ENCODE measurements at regions not wholly inside any gene's neighbourhood (a gene's known extent, or its start where the extent isn't known, plus 50 kb on each side); places are given as distances from the start of the nearest gene placed in this dataset.

- DNase-seq (ENCODE audit: low read depth): no peak
Measured at GRCh38 chr11:17157761-17158160, 50.0 kb downstream of the PIK3C2A start.

GRCh38 chr11:17156283-17156682 is 51.5 kb downstream of the PIK3C2A start:
- DNase-seq (ENCODE audit: low read depth): no peak

- DNase-seq (ENCODE audit: low read depth): no peak
Measured at GRCh38 chr11:17154409-17155159, 53.2 kb downstream of the PIK3C2A start.

- no peak for DNase-seq (ENCODE audit: low read depth)
Measured at GRCh38 chr11:17153757-17154156, 54.0 kb downstream of the PIK3C2A start.

- DNase-seq (ENCODE audit: low read depth): no peak
Measured at GRCh38 chr11:17152306-17152705, 55.5 kb downstream of the PIK3C2A start.

- no peak for DNase-seq (ENCODE audit: low read depth)
Measured at GRCh38 chr11:17150521-17150920, 57.3 kb downstream of the PIK3C2A start.

- DNase-seq (ENCODE audit: low read depth): no peak
Measured at GRCh38 chr11:17148536-17148935, 59.2 kb downstream of the PIK3C2A start.

GRCh38 chr11:17145972-17146371 is 61.8 kb downstream of the PIK3C2A start:
- no peak for DNase-seq (ENCODE audit: low read depth)

- DNase-seq (ENCODE audit: low read depth): no peak
Measured at GRCh38 chr11:17142450-17142849, 65.0 kb upstream of the RPS13 start.

GRCh38 chr11:17141156-17141555 is 63.7 kb upstream of the RPS13 start:
- DNase-seq (ENCODE audit: low read depth): no peak

GRCh38 chr11:17138562-17138961 is 61.1 kb upstream of the RPS13 start:
- DNase-seq (ENCODE audit: low read depth): no peak

- no peak for DNase-seq (ENCODE audit: low read depth)
Measured at GRCh38 chr11:17135916-17136683, 58.6 kb upstream of the RPS13 start.

GRCh38 chr11:17132654-17133053 is 55.2 kb upstream of the RPS13 start:
- no peak for DNase-seq (ENCODE audit: low read depth)

GRCh38 chr11:17129003-17129402 is 51.5 kb upstream of the RPS13 start:
- peak; percentile 33 for DNase-seq (ENCODE audit: low read depth)
